ENCODE measurements at regions not wholly inside any gene's neighbourhood (a gene's known extent, or its start where the extent isn't known, plus 50 kb on each side); places are given as distances from the start of the nearest gene placed in this dataset.

GRCh38 chr18:39913672-39914366 lies 2041.2 kb upstream of the PIK3C3 start:
- no peaks in the 10 kb centered on the region for H3K27me3 Mint-ChIP-seq (ENCODE audit: insufficient read depth, low read depth, poor library complexity)
- H3K9me2 ChIP-seq (ENCODE audit: insufficient read depth): peaks cover 6% of the 10 kb centered on the region; the same call in 1 of the 2 replicates
- H3K36me3 Mint-ChIP-seq (ENCODE audit: low read depth): peaks cover 11% of the 10 kb centered on the region; the same call in 1 of the 3 replicates
- no peak overlapping the region for H3K4me3 Mint-ChIP-seq
- no peak overlapping the region for H2AFZ ChIP-seq
- DNase-seq (ENCODE audit: low spot score) (no peak), ATAC-seq (no peak)
- no peak overlapping the region for H3K27ac Mint-ChIP-seq
- H3K27ac ChIP-seq (ENCODE audit: low read depth): no peak overlapping the region
- H3K9me3 Mint-ChIP-seq: peaks cover 10% of the 10 kb centered on the region
- no peaks in the 10 kb centered on the region for H3K79me2 ChIP-seq (replicated peaks; ENCODE audit: insufficient read depth)
- peaks cover 4% of the 10 kb centered on the region; the same call in 1 of the 3 replicates for H3K4me1 Mint-ChIP-seq
- H3K4me1 ChIP-seq (ENCODE audit: insufficient read depth): no peaks in the 10 kb centered on the region
- no peaks in the 10 kb centered on the region for H3K27me3 ChIP-seq (ENCODE audit: insufficient read depth)
- H3F3A ChIP-seq (replicated peaks; ENCODE audit: low read depth): no peaks in the 10 kb centered on the region
- H3K36me3 ChIP-seq (ENCODE audit: insufficient read depth): no peaks in the 10 kb centered on the region
- H3K4me3 ChIP-seq: no peak overlapping the region
- TF ChIP-seq EZH2phosphoT487 (IDR thresholded peaks at IDR 0.05; ENCODE audit: unreplicated experiment): no peak
- TF ChIP-seq EZH2 (IDR thresholded peaks at IDR 0.05; ENCODE audit: low read depth, unreplicated experiment): no peak
- no peak for TF ChIP-seq ZNF114 (CRISPR knock-in tag; IDR thresholded peaks at IDR 0.05)
- no peak for TF ChIP-seq ZNF331 (CRISPR knock-in tag; IDR thresholded peaks at IDR 0.05; ENCODE audit: low read depth)
- no peak for TF ChIP-seq CTCF (conservative IDR thresholded peaks at IDR 0.05; ENCODE audit: low read depth in 2 of 2)
- no peak for TF ChIP-seq ZNF462 (CRISPR knock-in tag; IDR thresholded peaks at IDR 0.05)
- TF ChIP-seq NANOG (IDR thresholded peaks at IDR 0.05; ENCODE audit: borderline replicate concordance): no peak
- TF ChIP-seq JUNB (IDR thresholded peaks at IDR 0.05; ENCODE audit: unreplicated experiment): no peak
- no peak overlapping the region for H3K4me2 ChIP-seq
- no peaks in the 10 kb centered on the region for H4K20me1 ChIP-seq (replicated peaks; ENCODE audit: insufficient read depth)

All from GM23338 (cell line).